Non-pigmented ciliary epithelial cell (primary cell): ENCODE measurements at regions not wholly inside any gene's neighbourhood (a gene's known extent, or its start where the extent isn't known, plus 50 kb on each side); places are given as distances from the start of the nearest gene placed in this dataset.
"Not testable (repeated sequence)": the region's sequence is repeated elsewhere in the genome, so short reads cannot be mapped to it uniquely, and the experiment has no call there.

Experiments
- DNase-seq: peaks from one replicate; pipeline ENCODE4 v3.0.0-alpha.2; 2010; ENCODE audit warnings: low read depth

DNA sequence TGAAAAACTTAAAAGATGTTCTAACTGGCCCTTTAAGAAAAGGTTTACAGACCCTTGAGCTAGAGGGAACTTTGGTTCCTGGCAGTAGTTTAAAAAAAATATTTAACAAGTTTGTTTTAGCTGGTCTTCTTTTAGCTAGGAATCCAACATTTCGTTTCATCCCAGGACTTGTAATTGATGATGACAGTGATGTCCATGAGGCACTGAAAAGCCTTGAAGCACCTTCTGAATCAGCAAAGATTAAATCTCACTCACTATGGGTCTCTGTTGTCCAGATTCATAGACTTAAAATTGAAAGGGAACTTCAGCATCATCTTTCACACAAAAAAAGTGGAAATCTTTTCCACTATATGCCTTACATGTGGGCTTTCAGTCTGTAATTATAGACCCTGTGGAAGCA lies 102.9 kb upstream of the ETAA1 start:
- DNase-seq, result no peak

DNA sequence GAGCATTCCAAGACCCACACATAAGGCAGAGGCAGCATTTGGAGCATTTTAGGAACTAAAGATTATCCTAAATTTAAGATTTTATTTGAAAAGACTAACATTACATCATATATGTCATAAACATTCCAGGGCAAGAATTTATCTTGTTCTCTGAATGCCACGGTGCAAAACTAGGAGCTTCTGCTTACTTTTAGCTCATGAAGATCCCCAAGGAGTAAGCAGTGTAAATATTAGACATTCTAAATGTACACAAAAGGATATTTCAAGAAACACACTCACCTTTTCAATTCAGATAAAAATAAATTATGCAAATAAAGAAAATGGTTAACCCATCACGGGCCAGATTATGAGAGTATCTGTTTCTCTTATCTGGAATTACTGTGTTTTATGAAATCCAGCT lies 101.7 kb upstream of the ETAA1 start:
- no peak for DNase-seq

DNA sequence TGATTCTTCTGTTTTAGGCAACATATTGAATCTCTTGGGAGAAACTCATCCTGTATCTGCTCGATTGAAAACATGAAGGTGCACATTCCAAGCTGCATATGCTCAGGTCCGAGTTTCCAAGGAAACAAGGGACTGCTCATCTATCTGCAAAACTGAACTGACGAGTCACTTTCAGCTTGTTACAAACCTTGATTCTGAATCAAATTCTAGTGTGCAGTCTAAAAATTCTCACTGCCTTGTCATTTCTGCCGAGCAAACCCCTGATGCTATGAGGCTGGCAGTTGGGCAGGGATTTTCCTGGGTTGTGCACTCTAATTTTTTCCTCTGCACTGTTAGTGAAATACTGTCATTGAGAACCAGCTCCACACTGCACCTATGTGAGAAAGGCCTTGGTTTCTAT lies 101.3 kb upstream of the ETAA1 start:
- DNase-seq, result no peak

DNA sequence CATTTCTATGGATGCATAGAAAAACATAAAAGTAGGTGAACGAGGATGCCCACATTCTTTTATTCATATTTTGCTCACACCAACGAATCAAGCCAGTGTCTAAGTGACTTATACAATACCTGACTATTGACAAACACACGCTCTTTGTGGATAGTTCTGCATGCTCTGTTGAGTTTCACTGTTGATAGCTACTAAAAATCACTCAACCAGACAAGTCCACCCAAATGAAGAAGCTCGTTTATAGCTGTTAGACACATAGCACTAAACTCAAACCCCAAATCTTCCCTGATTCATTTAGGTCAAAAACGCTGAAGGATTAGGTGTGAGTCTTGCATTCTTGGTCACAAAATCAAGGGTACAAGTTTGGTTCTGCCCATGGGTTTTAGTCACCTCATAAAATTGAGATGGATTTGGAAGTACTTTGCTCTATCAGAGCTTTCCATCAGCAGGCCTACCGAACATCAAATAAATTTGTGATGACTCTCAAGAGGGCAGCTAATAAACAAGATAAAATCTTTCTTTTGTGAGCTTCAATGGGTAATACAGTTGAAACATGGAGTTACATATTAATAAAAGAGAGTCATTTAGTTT lies 92.7 kb upstream of the ETAA1 start:
- DNase-seq, result no peak

DNA sequence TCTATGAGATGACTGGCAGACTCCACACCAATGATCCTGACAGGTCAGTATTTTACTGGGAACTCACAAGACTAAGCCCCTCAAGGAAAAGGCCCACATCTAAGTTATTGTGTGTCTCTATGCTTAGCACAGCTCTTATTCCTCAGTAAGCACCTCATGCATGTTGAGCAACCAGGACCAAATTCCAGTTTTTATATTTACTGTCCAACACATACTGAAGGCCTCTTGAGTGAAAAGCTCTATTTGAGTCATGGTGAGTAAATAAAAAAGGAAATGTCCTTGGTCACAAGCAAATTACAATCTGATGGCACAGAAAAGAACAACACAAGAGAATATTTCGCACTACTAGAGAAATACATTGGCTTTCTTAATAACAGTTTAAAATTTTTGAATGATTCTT lies 87.9 kb upstream of the ETAA1 start:
- DNase-seq, result no peak

DNA sequence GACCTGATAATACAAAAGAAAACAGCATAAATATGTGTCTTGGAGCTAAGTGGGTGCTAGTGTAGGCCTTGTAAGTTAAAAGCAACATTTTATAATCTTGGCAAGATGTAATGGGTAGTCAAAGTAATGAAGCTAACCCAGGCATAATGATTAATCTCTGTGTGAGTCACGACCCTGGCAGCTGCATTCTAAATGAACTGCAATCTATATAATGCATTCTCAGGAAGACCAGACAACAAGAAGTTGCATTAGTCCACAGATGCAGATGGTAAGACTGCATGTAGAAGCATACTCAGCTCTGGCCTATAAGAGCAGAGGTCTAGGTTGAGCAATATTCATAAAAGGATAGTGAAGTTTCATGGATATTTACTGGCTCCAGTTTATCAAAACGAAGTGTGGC lies 85.6 kb upstream of the ETAA1 start:
- peak; percentile 47 for DNase-seq

DNA sequence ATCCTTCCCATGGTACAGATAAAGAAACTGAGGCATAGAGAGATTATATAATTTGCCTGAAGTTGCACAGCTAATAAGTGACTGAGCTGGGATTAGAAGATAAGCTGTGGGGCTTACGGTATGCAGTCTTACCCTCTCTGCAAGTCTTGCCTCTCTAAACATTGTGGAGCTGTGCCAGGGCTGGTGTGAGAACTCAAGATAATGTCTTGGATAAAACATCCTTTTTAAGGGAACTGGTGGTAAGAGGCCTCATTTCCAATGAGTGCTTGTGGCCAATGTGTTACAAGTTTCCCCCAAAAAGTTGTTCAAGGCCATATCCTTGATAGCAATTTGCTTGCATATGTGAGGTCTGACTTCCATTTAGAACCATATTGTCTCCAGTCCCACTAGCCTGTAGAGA lies 84.3 kb upstream of the ETAA1 start:
- DNase-seq, result no peak

DNA sequence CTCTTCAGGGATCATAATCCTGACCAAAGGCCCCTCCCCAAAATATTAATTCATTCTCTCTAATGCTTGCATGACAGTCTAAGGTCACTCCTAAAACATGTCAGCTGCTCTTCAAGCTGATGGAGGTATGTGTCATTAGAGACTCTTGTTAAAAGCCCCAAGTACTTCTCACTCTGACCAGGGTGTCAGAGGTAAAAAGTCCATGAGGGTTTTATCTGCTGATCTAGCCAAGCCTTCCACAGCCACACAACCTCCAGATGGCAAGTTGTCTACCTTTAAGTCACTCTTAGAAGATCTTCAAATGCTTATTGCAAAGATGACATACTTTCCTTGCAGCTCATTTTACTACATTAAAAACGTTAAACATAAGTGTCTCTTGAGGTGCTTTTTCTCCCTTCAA lies 83.6 kb upstream of the ETAA1 start:
- DNase-seq, result no peak

DNA sequence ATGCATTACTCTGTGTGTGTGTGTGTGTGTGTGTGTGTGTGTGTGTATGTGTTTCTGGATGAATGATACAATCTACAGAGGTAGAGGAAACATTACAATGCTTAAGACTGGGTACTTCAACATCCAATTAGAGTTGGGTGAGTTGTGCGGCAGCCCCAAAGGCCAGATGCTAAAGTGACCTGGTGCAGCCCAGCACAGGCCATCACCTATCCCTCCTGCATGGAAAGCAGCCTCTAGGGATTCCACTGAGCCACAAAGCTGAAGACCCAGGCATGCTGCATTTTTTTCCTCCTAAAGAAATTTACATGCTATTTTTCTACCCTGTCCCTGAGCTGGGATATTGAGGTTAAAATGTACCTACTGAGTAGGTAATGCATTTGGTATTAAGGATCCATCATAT lies 79.1 kb upstream of the ETAA1 start:
- DNase-seq, result no peak

DNA sequence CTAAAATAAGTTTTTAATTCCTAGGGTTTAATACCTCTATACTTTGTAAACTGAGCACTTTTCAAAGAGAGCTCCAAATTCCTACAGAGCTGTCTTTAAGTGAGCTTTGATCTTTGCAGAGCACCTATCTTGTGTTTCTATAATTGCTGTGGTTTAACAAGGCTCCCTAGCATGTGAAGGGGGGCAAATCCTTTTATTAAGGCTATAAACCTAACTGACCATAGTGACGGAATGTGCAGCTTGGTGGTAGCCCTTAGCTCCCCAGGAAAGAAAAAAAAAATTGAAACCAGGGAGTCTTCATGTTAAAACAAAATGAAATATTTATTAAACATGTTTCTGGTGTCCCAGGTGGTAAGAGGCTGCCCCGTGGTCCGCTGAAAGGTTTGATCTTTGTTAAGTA lies 78.6 kb upstream of the ETAA1 start:
- no peak for DNase-seq

DNA sequence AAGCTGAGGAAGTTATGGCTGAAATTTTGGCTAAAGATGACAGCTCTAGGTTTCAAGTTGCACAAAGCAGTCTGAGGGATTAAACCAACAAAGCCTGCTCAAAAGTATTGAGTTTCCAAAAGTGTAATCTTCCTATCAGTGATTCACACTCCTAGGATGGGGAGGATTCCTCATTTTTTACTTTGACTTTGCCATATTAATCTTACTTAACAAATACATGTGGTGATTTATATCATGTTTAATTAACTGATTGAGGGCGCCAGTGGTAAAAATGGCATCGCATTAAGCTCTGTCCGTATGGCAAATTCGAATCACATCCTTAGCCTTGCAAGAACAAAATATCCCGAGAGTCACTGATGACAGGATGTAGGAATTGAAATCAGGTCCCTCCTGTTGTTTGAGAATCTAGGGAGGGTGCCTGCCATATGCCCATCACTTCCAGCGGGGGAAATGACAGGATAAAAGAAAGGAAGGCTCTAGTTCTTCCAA lies 78.1 kb upstream of the ETAA1 start:
- DNase-seq, result no peak

DNA sequence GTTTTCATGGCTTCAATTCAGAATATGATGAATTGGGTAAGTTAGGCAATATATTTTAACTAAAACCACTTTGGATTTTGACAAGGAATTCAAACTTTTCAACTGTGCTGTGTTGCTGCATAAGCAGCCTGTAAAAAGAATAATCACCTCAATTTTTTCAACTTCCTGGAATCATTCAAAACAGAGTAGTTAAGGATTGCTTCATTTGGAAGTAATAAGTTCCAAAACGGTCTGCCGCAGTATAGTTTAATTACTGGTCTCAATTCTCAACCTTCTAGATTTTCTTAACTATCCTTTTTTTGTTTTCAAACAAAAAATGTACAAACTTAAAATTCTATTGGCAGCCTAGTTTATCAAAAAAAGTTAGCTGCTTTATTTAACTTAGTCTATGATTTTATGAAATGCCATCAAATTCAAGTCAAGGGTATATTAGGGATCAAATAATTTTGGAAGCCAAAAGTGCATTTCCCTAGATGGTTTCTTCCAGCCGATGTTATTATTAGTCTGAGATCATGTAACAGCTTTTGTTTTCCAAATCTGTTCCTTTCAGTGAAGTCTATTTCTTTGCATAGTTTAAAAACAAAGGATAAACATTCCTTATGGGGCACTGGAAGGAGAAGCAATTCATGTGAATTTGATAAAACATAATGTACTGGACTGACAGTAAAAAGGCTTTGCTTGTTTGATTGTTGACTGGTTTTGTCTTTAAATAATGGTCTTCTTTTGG lies 76.1 kb upstream of the ETAA1 start:
- DNase-seq, result no peak

DNA sequence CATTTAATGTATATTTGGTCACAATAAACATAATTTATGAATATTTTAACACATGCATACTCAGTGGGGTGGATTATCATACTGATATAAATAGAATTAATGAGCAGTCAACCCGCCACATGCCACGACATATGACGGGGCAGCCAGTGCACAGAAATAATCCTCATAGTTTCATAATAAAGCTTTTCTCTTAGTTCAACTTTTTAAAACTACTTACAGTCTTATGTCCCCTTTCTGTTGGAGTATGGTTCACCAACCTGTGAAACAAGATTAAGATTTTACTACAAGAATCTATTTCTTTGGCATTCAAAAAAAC lies 75.6 kb upstream of the ETAA1 start:
- no peak for DNase-seq

DNA sequence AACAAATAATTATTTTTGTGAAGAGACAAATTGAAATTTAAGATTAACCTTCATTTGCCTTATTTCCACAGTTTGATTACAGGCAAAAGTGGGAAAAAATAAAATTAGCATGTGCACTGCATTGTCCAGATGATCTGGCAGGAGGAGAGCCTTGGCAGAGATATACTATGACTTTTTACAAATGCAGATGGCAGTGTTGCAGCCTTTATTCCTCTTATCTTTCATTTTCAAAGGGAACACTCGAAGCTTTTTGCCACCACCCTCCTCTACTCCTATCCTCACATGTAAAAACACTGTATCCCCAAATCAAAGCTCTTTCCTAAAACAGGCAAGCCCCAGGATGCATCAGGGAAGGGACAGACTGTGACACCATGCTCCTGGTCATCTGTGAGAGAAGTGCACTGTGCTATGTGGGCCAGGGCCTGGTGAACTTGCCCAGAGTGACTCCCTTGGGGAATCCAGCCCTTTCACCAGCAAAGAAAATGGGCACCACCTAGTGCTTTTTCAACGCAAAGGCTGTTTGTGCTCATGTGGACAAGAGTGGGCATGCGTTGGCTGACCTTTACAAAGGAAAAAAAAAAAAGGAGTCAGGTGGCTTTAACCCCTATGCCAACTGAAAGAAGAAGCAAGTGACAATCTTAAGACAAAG lies 74.7 kb upstream of the ETAA1 start:
- no peak for DNase-seq

DNA sequence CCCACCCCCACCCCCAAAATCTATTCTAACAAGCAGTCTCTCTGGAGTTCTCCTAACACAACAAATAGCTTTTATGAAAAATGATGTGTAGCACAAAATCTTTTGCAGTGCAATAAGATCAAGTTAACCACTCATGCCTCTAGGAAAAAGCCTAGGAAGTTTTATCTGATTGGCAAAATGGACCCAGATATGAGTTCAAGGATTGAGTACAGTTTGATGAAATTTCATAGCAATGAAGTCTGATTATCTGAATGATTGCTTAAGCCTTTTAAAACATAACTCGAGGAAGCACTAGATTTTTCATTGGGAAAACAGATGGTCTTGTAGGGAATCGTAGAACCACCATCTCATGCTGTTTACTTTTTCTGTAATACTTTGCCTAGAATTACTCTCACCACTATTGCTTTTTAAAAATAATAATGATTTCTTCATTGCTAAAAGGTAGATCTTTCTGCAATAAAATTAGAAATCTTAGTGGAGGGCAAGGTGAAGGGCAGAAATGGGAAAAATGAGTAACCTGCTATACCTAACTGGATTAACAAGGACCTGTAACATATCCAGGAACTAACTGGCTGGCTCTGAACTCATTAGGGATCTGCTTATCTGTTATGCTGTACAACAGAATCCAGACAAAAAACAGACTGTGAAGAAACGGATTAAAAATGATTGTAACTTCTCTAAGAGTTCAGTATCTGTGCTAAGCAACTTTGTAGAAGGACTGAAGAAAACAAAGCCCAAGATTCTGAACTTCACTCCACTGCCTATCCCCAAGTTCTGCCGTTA lies 73.7 kb upstream of the ETAA1 start:
- no peak for DNase-seq

DNA sequence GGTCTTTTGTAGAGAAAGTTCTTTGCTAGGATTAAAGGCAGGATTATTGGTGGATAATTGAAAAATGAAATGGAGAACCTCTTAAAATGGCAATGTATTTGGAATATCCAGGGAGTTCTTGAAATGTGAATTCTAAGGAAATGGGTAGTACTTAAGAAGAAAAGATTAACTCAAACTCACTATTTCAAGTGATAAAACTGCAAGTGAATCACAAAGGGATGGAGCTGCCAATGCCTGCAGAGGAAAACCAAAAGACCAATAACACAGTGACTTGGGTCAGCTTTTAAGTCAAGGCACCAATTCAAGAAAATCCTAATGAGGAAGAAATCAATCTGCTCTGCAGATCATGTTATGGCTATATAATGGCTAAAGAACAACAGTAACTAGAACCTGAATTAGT lies 67.6 kb upstream of the ETAA1 start:
- DNase-seq, result no peak

DNA sequence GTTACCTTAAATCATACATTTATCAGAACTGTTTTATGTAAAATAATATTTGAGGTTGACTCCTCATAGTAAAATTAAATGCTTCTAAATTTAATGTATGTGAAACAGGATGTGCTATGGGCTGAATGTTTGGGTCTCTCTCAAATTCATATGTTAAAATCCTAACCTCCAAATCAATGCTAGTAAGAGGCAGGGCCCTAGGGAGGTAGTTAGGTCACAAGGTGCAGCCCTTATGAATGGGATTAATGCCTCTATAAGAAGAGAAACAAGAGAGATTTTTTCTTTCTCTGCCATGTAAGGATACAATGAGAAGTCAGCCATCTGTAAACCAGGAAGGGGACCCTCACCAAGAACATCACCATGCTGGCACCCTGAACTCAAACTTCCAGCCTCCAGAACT lies 67.2 kb upstream of the ETAA1 start:
- DNase-seq, result no peak

DNA sequence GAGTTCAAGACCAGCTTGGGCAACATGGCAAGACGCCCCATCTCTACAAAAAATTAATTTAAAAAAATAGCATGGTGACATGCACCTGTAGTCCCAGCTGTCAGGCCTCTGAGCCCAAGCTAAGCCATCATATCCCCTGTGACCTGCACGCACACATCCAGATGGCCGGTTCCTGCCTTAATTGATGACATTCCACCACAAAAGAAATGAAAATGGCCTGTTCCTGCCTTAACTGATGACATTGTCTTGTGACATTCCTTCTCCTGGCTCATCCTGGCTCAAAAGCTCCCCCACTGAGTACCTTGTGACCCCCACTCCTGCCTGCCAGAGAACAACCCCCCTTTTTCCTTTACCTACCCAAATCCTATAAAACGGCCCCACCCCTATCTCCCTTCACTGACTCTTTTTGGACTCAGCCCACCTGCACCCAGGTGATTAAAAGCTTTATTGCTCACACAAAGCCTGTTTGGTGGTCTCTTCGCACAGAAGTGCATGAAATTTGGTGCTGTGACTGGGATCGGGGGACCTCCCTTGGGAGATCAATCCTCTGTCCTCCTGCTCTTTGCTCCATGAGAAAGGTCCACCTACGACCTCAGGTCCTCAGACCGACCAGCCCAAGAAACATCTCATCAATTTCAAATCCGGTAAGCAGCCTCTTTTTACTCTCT lies 65.6 kb upstream of the ETAA1 start:
- not testable (repeated sequence) for DNase-seq

DNA sequence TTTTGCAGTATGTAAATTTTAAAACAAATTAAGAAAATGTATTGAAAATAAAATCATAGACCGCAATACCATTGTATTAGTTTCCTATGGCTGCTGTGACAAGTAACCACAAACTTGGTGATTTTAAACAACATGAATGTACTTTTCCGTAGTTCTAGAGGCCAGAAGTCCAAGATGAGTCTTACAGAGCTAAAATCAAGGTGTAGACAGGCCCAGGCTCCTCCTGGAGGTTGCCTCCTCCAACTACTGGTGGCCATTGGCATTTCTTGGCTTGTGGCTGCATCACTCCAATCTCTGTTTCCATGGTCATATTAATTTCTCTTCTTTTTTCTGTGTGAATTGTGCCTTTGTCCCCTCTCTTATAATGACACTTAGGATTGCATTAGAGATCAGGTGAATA lies 59.2 kb upstream of the ETAA1 start:
- no peak for DNase-seq

DNA sequence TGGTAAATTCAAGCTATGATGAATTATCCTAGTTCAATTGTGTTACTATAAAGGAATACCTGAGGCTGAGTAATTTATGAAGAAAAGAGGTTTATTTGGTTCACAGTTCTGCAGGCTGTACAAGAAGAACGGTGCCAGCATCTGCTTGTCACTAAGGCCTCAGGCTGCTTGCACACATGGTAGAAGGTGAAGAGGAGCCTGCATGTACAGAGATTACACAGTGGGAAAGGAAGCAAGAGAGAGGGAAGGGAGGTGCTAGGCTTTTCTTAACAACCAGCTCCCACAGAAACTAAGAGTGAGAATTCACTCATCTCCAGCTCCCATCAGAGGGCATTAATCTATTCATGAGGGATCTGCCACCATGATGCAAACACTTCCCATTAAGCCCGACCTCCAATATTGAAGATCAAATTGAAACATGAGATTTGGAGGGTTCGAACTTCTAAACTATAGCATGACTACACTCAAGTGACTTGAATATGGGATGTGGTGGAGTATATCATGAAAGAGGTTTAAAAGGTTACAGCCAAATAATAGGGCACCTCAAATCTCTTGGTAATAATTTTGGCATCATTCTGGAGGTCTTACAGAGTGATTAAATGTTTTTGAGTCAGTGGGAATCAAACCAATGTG lies 58.4 kb upstream of the ETAA1 start:
- no peak for DNase-seq

DNA sequence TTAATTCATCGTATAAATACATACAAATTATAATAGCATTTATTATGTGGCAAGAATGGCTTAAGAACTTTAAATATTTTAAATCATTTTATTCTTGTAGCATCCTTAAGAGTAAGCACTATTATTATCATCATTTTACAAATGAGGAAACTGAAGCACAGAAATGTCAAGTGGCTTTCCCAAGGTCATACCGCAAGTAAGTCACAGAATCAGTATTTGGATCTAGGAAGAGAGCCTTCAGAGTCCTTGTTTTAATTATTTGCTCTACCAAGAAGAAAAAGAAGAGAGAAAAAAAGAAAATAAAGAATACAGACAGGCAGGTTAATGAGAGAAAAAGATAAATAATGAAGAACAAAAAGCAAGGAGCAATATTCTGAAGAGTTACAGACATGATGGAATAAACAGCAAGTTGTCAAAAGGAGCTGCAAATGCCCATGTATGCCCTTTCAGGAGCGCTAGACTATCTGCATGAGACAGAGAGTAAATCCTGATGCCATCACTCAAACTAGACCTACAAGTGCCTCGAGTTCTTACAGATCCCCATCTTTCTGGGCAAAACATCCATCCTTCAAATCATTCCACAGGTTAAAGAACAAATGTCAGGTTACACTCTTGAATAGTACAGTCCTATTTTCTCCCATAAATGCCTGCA lies 57.8 kb upstream of the ETAA1 start:
- DNase-seq, result no peak
